ENCODE measurements at regions not wholly inside any gene's neighbourhood (a gene's known extent, or its start where the extent isn't known, plus 50 kb on each side); places are given as distances from the start of the nearest gene placed in this dataset.

GRCh38 chr4:164410401-164410800 is 343.5 kb upstream of the SMIM31 start:
- TF ChIP-seq CTCF (IDR thresholded peaks at IDR 0.05) (no peak), POLR2A (IDR thresholded peaks at IDR 0.05) (no peak), POLR2AphosphoS5 (IDR thresholded peaks at IDR 0.05) (no peak)

Measured in suprapubic skin (tissue), 4 donors.